Right atrium auricular region (tissue), 2 donors: ENCODE measurements at regions not wholly inside any gene's neighbourhood (a gene's known extent, or its start where the extent isn't known, plus 50 kb on each side); places are given as distances from the start of the nearest gene placed in this dataset.

Experiments
- DNase-seq: peaks from one replicate; pipeline ENCODE4 v3.0.0-alpha.2; 2019; ENCODE audit warnings: low spot score
- H3K27ac ChIP-seq, 2 donors: fragments of 200-600 bp; sonication (generic); 1 replicate in 1 of 2; 2 replicates in 1 of 2; pipeline ENCODE4 v1.5.1; 2016 to 2019
- H3K27me3 ChIP-seq, 2 donors: fragments of 200-600 bp; sonication (generic); one replicate each; pipeline versions ENCODE4 v1.5.1 to v1.6.0; 2017 to 2019
- H3K36me3 ChIP-seq: fragments of 200-600 bp; sonication (generic); one replicate; pipeline ENCODE4 v1.5.1; 2016
- H3K4me1 ChIP-seq, 2 donors: fragments of 200-600 bp; sonication (generic); one replicate each; pipeline versions ENCODE4 v1.5.1 to v1.6.0; 2017 to 2019
- H3K4me3 ChIP-seq, 2 donors: fragments of 200-600 bp; sonication (generic); 1 replicate in 1 of 2; 2 replicates in 1 of 2; pipeline ENCODE4 v1.5.1; 2017 to 2019; ENCODE audit warnings: mild to moderate bottlenecking in 1 of 2, moderate library complexity in 1 of 2
- H3K9me3 ChIP-seq, 2 donors: fragments of 200-600 bp; sonication (generic); one replicate each; pipeline ENCODE4 v1.5.1; 2019
- CTCF ChIP-seq, 2 donors: fragments of 200-600 bp; sonication (generic); IDR thresholded peaks; one replicate each; pipeline ENCODE4 v1.5.1; 2019; ENCODE audit warnings: antibody characterized with exemption in 2 of 2

GRCh38 chr2:71849111-71849510 is 298.6 kb downstream of the CYP26B1 start:
- DNase-seq = no peak
- Histone ChIP-seq H3K4me3 (no peak overlapping the region), H3K36me3 (no peaks in the 10 kb centered on the region), H3K27ac (no peak overlapping the region), H3K4me1 (peaks cover 0 to 22% of the 10 kb centered on the region in 2 donors), H3K9me3 (no peaks in the 10 kb centered on the region), H3K27me3 (no peaks in the 10 kb centered on the region)
- TF ChIP-seq CTCF (IDR thresholded peaks at IDR 0.05) = no peak

- no peak for TF ChIP-seq CTCF (IDR thresholded peaks at IDR 0.05)
- DNase-seq = no peak
- H3K36me3 ChIP-seq = no peaks in the 10 kb centered on the region
- H3K27me3 ChIP-seq = no peaks in the 10 kb centered on the region
- H3K27ac ChIP-seq = no peak overlapping the region
- H3K9me3 ChIP-seq = no peaks in the 10 kb centered on the region
- H3K4me3 ChIP-seq = no peak overlapping the region
- H3K4me1 ChIP-seq = peaks cover 0 to 20% of the 10 kb centered on the region in 2 donors
Observed at GRCh38 chr2:71846669-71847291, 300.9 kb downstream of the CYP26B1 start.

GRCh38 chr2:71846072-71846471 is 301.6 kb downstream of the CYP26B1 start:
- no peak for DNase-seq
- no peaks in the 10 kb centered on the region for H3K27me3 ChIP-seq
- no peak overlapping the region for H3K27ac ChIP-seq
- H3K4me1 ChIP-seq = peaks cover 0 to 13% of the 10 kb centered on the region in 2 donors
- no peak overlapping the region for H3K4me3 ChIP-seq
- H3K9me3 ChIP-seq = no peaks in the 10 kb centered on the region
- no peak for TF ChIP-seq CTCF (IDR thresholded peaks at IDR 0.05)
- H3K36me3 ChIP-seq = no peaks in the 10 kb centered on the region

- H3K4me1 ChIP-seq = peaks cover 0 to 9% of the 10 kb centered on the region in 2 donors
- no peaks in the 10 kb centered on the region for H3K9me3 ChIP-seq
- no peak overlapping the region for H3K27ac ChIP-seq
- TF ChIP-seq CTCF (IDR thresholded peaks at IDR 0.05) = no peak
- no peak for DNase-seq
- H3K4me3 ChIP-seq = no peak overlapping the region
- no peaks in the 10 kb centered on the region for H3K27me3 ChIP-seq
- no peaks in the 10 kb centered on the region for H3K36me3 ChIP-seq
Observed at GRCh38 chr2:71844967-71845366, 302.7 kb downstream of the CYP26B1 start.

- Histone ChIP-seq H3K27me3 (no peaks in the 10 kb centered on the region), H3K4me3 (no peak overlapping the region), H3K36me3 (no peaks in the 10 kb centered on the region), H3K4me1 (peaks cover 0 to 9% of the 10 kb centered on the region in 2 donors), H3K9me3 (no peaks in the 10 kb centered on the region), H3K27ac (no peak overlapping the region)
- no peak for TF ChIP-seq CTCF (IDR thresholded peaks at IDR 0.05)
- DNase-seq = peak; percentile 70
Observed at GRCh38 chr2:71843391-71843850, 304.2 kb downstream of the CYP26B1 start.

GRCh38 chr2:71842744-71843143 is 304.9 kb downstream of the CYP26B1 start:
- no peak for DNase-seq
- no peak overlapping the region for H3K4me3 ChIP-seq
- no peaks in the 10 kb centered on the region for H3K27me3 ChIP-seq
- no peaks in the 10 kb centered on the region for H3K9me3 ChIP-seq
- no peak overlapping the region for H3K27ac ChIP-seq
- no peaks in the 10 kb centered on the region for H3K36me3 ChIP-seq
- peaks cover 0 to 9% of the 10 kb centered on the region in 2 donors for H3K4me1 ChIP-seq
- no peak for TF ChIP-seq CTCF (IDR thresholded peaks at IDR 0.05)
